ENCODE measurements at regions not wholly inside any gene's neighbourhood (a gene's known extent, or its start where the extent isn't known, plus 50 kb on each side); places are given as distances from the start of the nearest gene placed in this dataset.

GRCh38 chr6:126524811-126525326, 185.0 kb downstream of the CENPW start:
- Histone ChIP-seq H3K4me2 (ENCODE audit: low read length) (no peak overlapping the region), H3K4me3 (ENCODE audit: insufficient read depth, low read depth, low read length) (no peak overlapping the region), H3K79me2 (ENCODE audit: insufficient read depth, low read length) (no peaks in the 10 kb centered on the region), H3K9ac (ENCODE audit: low read length) (no peak overlapping the region), H2AFZ (ENCODE audit: low read depth, low read length) (no peak overlapping the region), H4K20me1 (ENCODE audit: insufficient read depth, low read length) (no peaks in the 10 kb centered on the region), H3K27ac (ENCODE audit: low read depth, low read length) (no peak overlapping the region), H3K4me1 (ENCODE audit: insufficient read depth, low read length) (no peaks in the 10 kb centered on the region), H3K36me3 (ENCODE audit: insufficient read depth, low read length) (no peaks in the 10 kb centered on the region), H3K27me3 (ENCODE audit: insufficient read depth, low read length) (no peaks in the 10 kb centered on the region), H3K9me3 (ENCODE audit: insufficient read depth, low read depth, low read length) (no peaks in the 10 kb centered on the region)
- Mint-ChIP-seq H3K4me3 (ENCODE audit: unreplicated experiment) (no peak overlapping the region), H3K36me3 (ENCODE audit: low read depth, unreplicated experiment) (no peaks in the 10 kb centered on the region), H3K4me1 (ENCODE audit: low read depth, unreplicated experiment) (no peaks in the 10 kb centered on the region), H3K27me3 (ENCODE audit: low read depth, unreplicated experiment) (no peaks in the 10 kb centered on the region), H3K27ac (ENCODE audit: unreplicated experiment) (no peak overlapping the region), H3K9me3 (ENCODE audit: unreplicated experiment) (no peaks in the 10 kb centered on the region)
- TF ChIP-seq CTCF (IDR thresholded peaks at IDR 0.05; ENCODE audit: insufficient read depth, low read depth, low read length) (no peak), EZH2 (IDR thresholded peaks at IDR 0.05; ENCODE audit: insufficient read depth, low read length) (no peak)
- FAIRE-seq (no peak), DNase-seq (ENCODE audit: low read depth) (no peak)

- Histone ChIP-seq H2AFZ (ENCODE audit: low read depth, low read length) (no peak overlapping the region), H3K36me3 (ENCODE audit: insufficient read depth, low read length) (no peaks in the 10 kb centered on the region), H3K27me3 (ENCODE audit: insufficient read depth, low read length) (no peaks in the 10 kb centered on the region), H3K4me2 (ENCODE audit: low read length) (no peak overlapping the region), H3K4me3 (ENCODE audit: insufficient read depth, low read depth, low read length) (no peak overlapping the region), H3K9me3 (ENCODE audit: insufficient read depth, low read depth, low read length) (no peaks in the 10 kb centered on the region), H3K4me1 (ENCODE audit: insufficient read depth, low read length) (no peaks in the 10 kb centered on the region), H3K79me2 (ENCODE audit: insufficient read depth, low read length) (no peaks in the 10 kb centered on the region), H3K9ac (ENCODE audit: low read length) (no peak overlapping the region), H3K27ac (ENCODE audit: low read depth, low read length) (no peak overlapping the region), H4K20me1 (ENCODE audit: insufficient read depth, low read length) (no peaks in the 10 kb centered on the region)
- Mint-ChIP-seq H3K4me1 (ENCODE audit: low read depth, unreplicated experiment) (no peaks in the 10 kb centered on the region), H3K36me3 (ENCODE audit: low read depth, unreplicated experiment) (no peaks in the 10 kb centered on the region), H3K27ac (ENCODE audit: unreplicated experiment) (no peak overlapping the region), H3K9me3 (ENCODE audit: unreplicated experiment) (no peaks in the 10 kb centered on the region), H3K27me3 (ENCODE audit: low read depth, unreplicated experiment) (no peaks in the 10 kb centered on the region), H3K4me3 (ENCODE audit: unreplicated experiment) (no peak overlapping the region)
- TF ChIP-seq EZH2 (IDR thresholded peaks at IDR 0.05; ENCODE audit: insufficient read depth, low read length) = no peak
- FAIRE-seq = no peak
- DNase-seq (ENCODE audit: low read depth) = no peak
Measured at GRCh38 chr6:126526547-126526946, 186.6 kb downstream of the CENPW start.

GRCh38 chr6:126526996-126527606, 187.2 kb downstream of the CENPW start:
- Mint-ChIP-seq H3K36me3 (ENCODE audit: low read depth, unreplicated experiment) (no peaks in the 10 kb centered on the region), H3K27ac (ENCODE audit: unreplicated experiment) (no peak overlapping the region), H3K9me3 (ENCODE audit: unreplicated experiment) (no peaks in the 10 kb centered on the region), H3K4me1 (ENCODE audit: low read depth, unreplicated experiment) (no peaks in the 10 kb centered on the region), H3K4me3 (ENCODE audit: unreplicated experiment) (no peak overlapping the region), H3K27me3 (ENCODE audit: low read depth, unreplicated experiment) (no peaks in the 10 kb centered on the region)
- Histone ChIP-seq H2AFZ (ENCODE audit: low read depth, low read length) (no peak overlapping the region), H3K4me2 (ENCODE audit: low read length) (no peak overlapping the region), H3K79me2 (ENCODE audit: insufficient read depth, low read length) (no peaks in the 10 kb centered on the region), H4K20me1 (ENCODE audit: insufficient read depth, low read length) (no peaks in the 10 kb centered on the region), H3K4me1 (ENCODE audit: insufficient read depth, low read length) (no peaks in the 10 kb centered on the region), H3K9me3 (ENCODE audit: insufficient read depth, low read depth, low read length) (no peaks in the 10 kb centered on the region), H3K9ac (ENCODE audit: low read length) (no peak overlapping the region), H3K27ac (ENCODE audit: low read depth, low read length) (no peak overlapping the region), H3K27me3 (ENCODE audit: insufficient read depth, low read length) (no peaks in the 10 kb centered on the region), H3K4me3 (ENCODE audit: insufficient read depth, low read depth, low read length) (no peak overlapping the region), H3K36me3 (ENCODE audit: insufficient read depth, low read length) (no peaks in the 10 kb centered on the region)
- FAIRE-seq = no peak
- TF ChIP-seq EZH2 (IDR thresholded peaks at IDR 0.05; ENCODE audit: insufficient read depth, low read length) (no peak), CTCF (IDR thresholded peaks at IDR 0.05; ENCODE audit: insufficient read depth, low read depth, low read length) (no peak)
- DNase-seq (ENCODE audit: low read depth) = no peak
